ENCODE measurements at regions not wholly inside any gene's neighbourhood (a gene's known extent, or its start where the extent isn't known, plus 50 kb on each side); places are given as distances from the start of the nearest gene placed in this dataset.

DNA sequence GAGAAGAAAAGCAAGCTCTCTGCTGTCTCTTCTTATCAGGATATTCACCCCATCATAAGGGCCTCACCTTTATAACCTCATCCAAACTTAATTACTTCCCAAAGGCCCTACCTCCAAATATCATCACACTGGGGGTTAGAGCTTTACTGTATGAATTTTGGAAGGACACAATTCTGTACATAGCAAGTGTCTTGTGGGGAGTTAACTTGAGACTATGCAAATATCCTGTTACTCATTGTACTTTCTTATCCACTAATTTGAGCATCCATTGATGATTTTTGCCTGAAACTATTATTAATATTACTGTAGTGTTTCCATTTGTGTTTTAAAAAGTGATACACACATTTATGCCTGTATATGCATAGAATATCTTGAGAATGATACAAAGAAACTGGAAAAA is 129.1 kb upstream of the IVNS1ABP start:
- Histone ChIP-seq H4K20me1 (ENCODE audit: low read depth, low read length) (no peaks in the 10 kb centered on the region), H3K4me3 (ENCODE audit: insufficient read depth, low read length, poor library complexity, severe bottlenecking) (no peak overlapping the region), H3F3A (ENCODE audit: insufficient read depth) (no peaks in the 10 kb centered on the region), H3K79me2 (ENCODE audit: insufficient read depth, low read length) (no peaks in the 10 kb centered on the region), H3K9me2 (replicated peaks; ENCODE audit: insufficient read depth, low read length) (no peaks in the 10 kb centered on the region), H3K4me2 (ENCODE audit: low read depth, low read length, poor library complexity, severe bottlenecking) (no peak overlapping the region), H2AFZ (ENCODE audit: low read depth, low read length, severe bottlenecking) (no peak overlapping the region), H3K9ac (ENCODE audit: low read length) (no peak overlapping the region), H3K27ac (ENCODE audit: low read depth, low read length) (no peak overlapping the region), H3K36me3 (ENCODE audit: low read length) (no peaks in the 10 kb centered on the region), H3K9me3 (ENCODE audit: insufficient read depth, low read length) (no peaks in the 10 kb centered on the region), H3K27me3 (ENCODE audit: low read length) (no peaks in the 10 kb centered on the region)
- TF ChIP-seq EZH2phosphoT487 (conservative IDR thresholded peaks at IDR 0.05; ENCODE audit: low read length) (no peak), CTCF (IDR thresholded peaks at IDR 0.05; ENCODE audit: insufficient read depth, low read length, poor library complexity, severe bottlenecking) (no peak)

GRCh38 chr1:185445594-185445993 is 128.6 kb upstream of the IVNS1ABP start:
- TF ChIP-seq EZH2phosphoT487 (conservative IDR thresholded peaks at IDR 0.05; ENCODE audit: low read length): no peak
- TF ChIP-seq CTCF (IDR thresholded peaks at IDR 0.05; ENCODE audit: insufficient read depth, low read length, poor library complexity, severe bottlenecking): no peak

DNA sequence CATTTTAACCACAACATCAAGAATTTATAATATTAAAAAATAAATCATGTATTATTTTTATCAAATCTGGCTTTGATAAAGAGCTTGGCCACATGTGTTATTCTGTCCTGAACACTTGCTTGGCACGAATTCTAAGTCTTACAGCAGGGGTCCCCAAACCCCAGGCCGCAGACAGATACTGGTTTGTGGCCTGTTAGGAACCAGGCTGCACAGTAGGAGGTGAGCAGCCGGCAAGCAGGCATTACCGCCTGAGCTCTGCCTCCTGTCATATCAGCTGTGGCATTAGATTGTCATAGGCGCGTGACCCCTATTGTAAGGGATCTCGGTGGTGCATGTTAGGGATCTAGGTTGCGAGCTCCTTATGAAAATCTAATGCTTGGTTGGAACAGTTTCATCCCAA is 127.6 kb upstream of the IVNS1ABP start:
- no peaks in the 10 kb centered on the region for H3K79me2 ChIP-seq (ENCODE audit: insufficient read depth, low read length)
- H3K9me3 ChIP-seq (ENCODE audit: insufficient read depth, low read length): no peaks in the 10 kb centered on the region
- H3K9me2 ChIP-seq (replicated peaks; ENCODE audit: insufficient read depth, low read length): no peaks in the 10 kb centered on the region
- H3K36me3 ChIP-seq (ENCODE audit: low read length): no peaks in the 10 kb centered on the region
- TF ChIP-seq EZH2phosphoT487 (conservative IDR thresholded peaks at IDR 0.05; ENCODE audit: low read length): no peak
- no peak for TF ChIP-seq CTCF (IDR thresholded peaks at IDR 0.05; ENCODE audit: insufficient read depth, low read length, poor library complexity, severe bottlenecking)
- no peak overlapping the region for H2AFZ ChIP-seq (ENCODE audit: low read depth, low read length, severe bottlenecking)
- no peaks in the 10 kb centered on the region for H3K27me3 ChIP-seq (ENCODE audit: low read length)
- no peak overlapping the region for H3K4me3 ChIP-seq (ENCODE audit: insufficient read depth, low read length, poor library complexity, severe bottlenecking)
- no peak overlapping the region for H3K27ac ChIP-seq (ENCODE audit: low read depth, low read length)
- no peaks in the 10 kb centered on the region for H4K20me1 ChIP-seq (ENCODE audit: low read depth, low read length)
- no peak overlapping the region for H3K4me2 ChIP-seq (ENCODE audit: low read depth, low read length, poor library complexity, severe bottlenecking)
- no peak overlapping the region for H3K9ac ChIP-seq (ENCODE audit: low read length)
- no peaks in the 10 kb centered on the region for H3F3A ChIP-seq (ENCODE audit: insufficient read depth)

More at GRCh38 chr1:185445594-185445993, 128.6 kb upstream of the IVNS1ABP start:
- no peak overlapping the region for H3K4me3 ChIP-seq (ENCODE audit: insufficient read depth, low read length, poor library complexity, severe bottlenecking)
- no peaks in the 10 kb centered on the region for H3K9me2 ChIP-seq (replicated peaks; ENCODE audit: insufficient read depth, low read length)
- no peak overlapping the region for H2AFZ ChIP-seq (ENCODE audit: low read depth, low read length, severe bottlenecking)
- no peak overlapping the region for H3K9ac ChIP-seq (ENCODE audit: low read length)
- H3K36me3 ChIP-seq (ENCODE audit: low read length): no peaks in the 10 kb centered on the region
- no peaks in the 10 kb centered on the region for H4K20me1 ChIP-seq (ENCODE audit: low read depth, low read length)
- H3F3A ChIP-seq (ENCODE audit: insufficient read depth): no peaks in the 10 kb centered on the region
- H3K4me2 ChIP-seq (ENCODE audit: low read depth, low read length, poor library complexity, severe bottlenecking): no peak overlapping the region
- H3K79me2 ChIP-seq (ENCODE audit: insufficient read depth, low read length): no peaks in the 10 kb centered on the region
- H3K27me3 ChIP-seq (ENCODE audit: low read length): no peaks in the 10 kb centered on the region
- no peak overlapping the region for H3K27ac ChIP-seq (ENCODE audit: low read depth, low read length)
- no peaks in the 10 kb centered on the region for H3K9me3 ChIP-seq (ENCODE audit: insufficient read depth, low read length)

Data from SU-DHL-6 (cell line).